ENCODE measurements at regions not wholly inside any gene's neighbourhood (a gene's known extent, or its start where the extent isn't known, plus 50 kb on each side); places are given as distances from the start of the nearest gene placed in this dataset.

GRCh38 chr6:17002123-17002522, 99.7 kb upstream of the STMND1 start:
- Histone ChIP-seq H3K4me1 (replicated peaks in 1 of 2; ENCODE audit: control insufficient read depth in 2 of 2, insufficient read depth in 2 of 2, low read length in 2 of 2) (no peaks in the 10 kb centered on the region), H4K20me1 (replicated peaks; ENCODE audit: control insufficient read depth, insufficient read depth, low read length) (no peaks in the 10 kb centered on the region)

More at GRCh38 chr6:17002123-17002522, 99.7 kb upstream of the STMND1 start:
- H3K9ac ChIP-seq (ENCODE audit: insufficient read depth in 1 of 2, low read depth in 2 of 2, low read length in 2 of 2): no peak overlapping the region
- intact Hi-C loops (cut with micrococcal nuclease) (no loop called here), in situ Hi-C loops (cut with MboI) (no loop called here)
- DNase-seq (ENCODE audit: extremely low read depth in 1 of 4, low spot score in 3 of 4) (no peak), FAIRE-seq (no peak), ATAC-seq (no peak)
- H2AFZ ChIP-seq (ENCODE audit: low read depth, low read length): no peak overlapping the region
- no peak overlapping the region for H3K27ac ChIP-seq (ENCODE audit: extremely low read depth, low read depth, low read length)
- no peaks in the 10 kb centered on the region for H3K9me3 ChIP-seq (replicated peaks; ENCODE audit: control insufficient read depth, insufficient read depth, low read depth, low read length)
- no peak overlapping the region for H3K4me2 ChIP-seq (ENCODE audit: insufficient read depth, low read length)
- no peak overlapping the region for H3K4me3 ChIP-seq
- ChIA-PET CTCF (ENCODE audit: low intra/inter-chr PET ratio) (no interaction called here), POLR2A (no interaction called here)
- no peaks in the 10 kb centered on the region for H3K36me3 ChIP-seq (ENCODE audit: control insufficient read depth, insufficient read depth, low read length)
- no peaks in the 10 kb centered on the region for H3K9me1 ChIP-seq (ENCODE audit: control insufficient read depth, insufficient read depth, low read length)
- WGBS (ENCODE audit: insufficient coverage, low coverage, missing lambda C conversion rate): 0% methylated on average over 2 of the region's 2 CpGs
- TF ChIP-seq CCAR2 (IDR thresholded peaks at IDR 0.05; ENCODE audit: low read depth, low read length) (no peak), ARID4B (CRISPR knock-in tag; IDR thresholded peaks at IDR 0.05) (no peak), TAF1 (IDR thresholded peaks at IDR 0.05; ENCODE audit: control insufficient read depth, extremely low read depth, insufficient read depth, low read length, severe bottlenecking) (no peak), ZNF696 (CRISPR knock-in tag; conservative IDR thresholded peaks at IDR 0.05) (no peak), IRF1 (CRISPR knock-in tag; IDR thresholded peaks at IDR 0.05; ENCODE audit: borderline replicate concordance) (no peak), ZNF23 (CRISPR knock-in tag; IDR thresholded peaks at IDR 0.05) (no peak), NUFIP1 (IDR thresholded peaks at IDR 0.05; ENCODE audit: partially characterized antibody) (no peak), DDX20 (tag; IDR thresholded peaks at IDR 0.05; ENCODE audit: low read depth) (no peak)
- no peaks in the 10 kb centered on the region; a peak in 1 of 5 replicates for H3K27me3 ChIP-seq (ENCODE audit: control insufficient read depth in 2 of 2, insufficient read depth in 2 of 2, low read length in 2 of 2)
- no peaks in the 10 kb centered on the region for H3K79me2 ChIP-seq (ENCODE audit: control insufficient read depth, insufficient read depth, low read length)
- BruUV-seq (replicated peaks): no TSS peak

Measured in K562 (cell line).